Kasumi-1 (cell line): ENCODE measurements at regions not wholly inside any gene's neighbourhood (a gene's known extent, or its start where the extent isn't known, plus 50 kb on each side); places are given as distances from the start of the nearest gene placed in this dataset.
A peak's percentile ranks its signal among the peaks of the same experiment; 100 is the strongest.
"Not testable (repeated sequence)": the region's sequence is repeated elsewhere in the genome, so short reads cannot be mapped to it uniquely, and the experiment has no call there.

ENCODE experiments used
- DNase-seq, 2 experiments: peaks; one replicate each; lab custom pipeline; 2025; lab: John Stamatoyannopoulos, UW

GRCh38 chr21:36247316-36248010 is 72.5 kb upstream of the MORC3 start:
- DNase-seq = no peak

GRCh38 chr21:36249576-36250422 is 70.2 kb upstream of the MORC3 start:
- no peak for DNase-seq

- no peak for DNase-seq
These were observed 69.4 kb upstream of the MORC3 start for GRCh38 chr21:36250423-36251075.

- DNase-seq = no peak
These were observed 65.7 kb upstream of the MORC3 start for GRCh38 chr21:36254106-36254941.

- DNase-seq = no peak
These were observed 64.3 kb upstream of the MORC3 start for GRCh38 chr21:36255663-36256062.

GRCh38 chr21:36257657-36258056 is 62.3 kb upstream of the MORC3 start:
- no peak for DNase-seq

GRCh38 chr21:36260030-36260787 is 59.8 kb upstream of the MORC3 start:
- DNase-seq = peak; percentile 73 to 84

- no peak for DNase-seq
These were observed 59.2 kb upstream of the MORC3 start for GRCh38 chr21:36260802-36261201.

- no peak for DNase-seq
These were observed 58.5 kb upstream of the MORC3 start for GRCh38 chr21:36261459-36261858.

- no peak for DNase-seq
These were observed 56.2 kb upstream of the MORC3 start for GRCh38 chr21:36263797-36264196.

GRCh38 chr21:36265431-36265830 is 54.6 kb upstream of the MORC3 start:
- DNase-seq = no peak

GRCh38 chr21:36267828-36268227 is 52.2 kb upstream of the MORC3 start:
- peak; percentile 43 to 54 for DNase-seq

- DNase-seq = not testable (repeated sequence)
These were observed 51.7 kb upstream of the MORC3 start for GRCh38 chr21:36268264-36268663.
